ENCODE measurements at regions not wholly inside any gene's neighbourhood (a gene's known extent, or its start where the extent isn't known, plus 50 kb on each side); places are given as distances from the start of the nearest gene placed in this dataset.

DNA sequence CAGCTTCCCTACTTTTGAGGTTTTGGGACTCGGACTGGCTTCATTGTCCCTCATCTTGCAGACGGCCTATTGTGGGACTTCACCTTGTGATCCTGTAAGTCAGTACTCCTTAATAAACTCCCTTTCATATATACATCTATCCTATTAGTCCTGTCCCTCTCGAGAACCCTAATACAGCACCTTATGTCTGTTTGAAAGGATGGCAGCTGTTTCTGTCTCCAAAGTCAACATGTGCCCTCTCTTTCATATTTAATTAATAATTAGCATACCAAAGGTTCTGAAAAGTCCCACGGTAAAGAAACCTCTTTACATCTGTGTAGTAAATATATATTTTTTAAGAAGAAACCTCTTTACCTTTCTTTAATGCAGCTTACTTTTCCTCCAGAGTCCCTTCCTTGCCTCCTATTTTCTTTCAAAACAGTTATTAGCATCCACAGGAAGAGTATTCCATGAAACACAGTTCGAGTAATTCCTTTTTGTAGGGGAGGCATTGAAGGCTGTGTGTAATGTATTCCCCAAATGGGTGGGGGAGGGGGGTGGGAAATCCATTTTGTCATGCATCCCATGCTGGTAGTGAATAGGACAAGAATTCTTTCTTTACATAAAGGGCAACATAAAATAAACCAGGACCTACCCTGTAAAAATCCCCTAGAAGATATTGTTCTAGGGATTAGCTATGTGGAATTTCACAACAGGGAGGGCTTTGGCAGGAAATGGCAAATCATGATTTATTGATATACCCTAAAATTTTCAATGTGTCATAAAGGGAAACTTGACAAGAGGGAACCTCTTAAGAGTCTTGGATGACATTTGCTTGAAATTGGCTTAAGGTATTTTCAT, 241.5 kb downstream of the SUDS3 start:
- Histone ChIP-seq H2AFZ (ENCODE audit: low read length) (no peak overlapping the region), H3K9ac (ENCODE audit: low read length) (no peak overlapping the region), H3K9me2 (replicated peaks; ENCODE audit: insufficient read depth, low read length) (no peaks in the 10 kb centered on the region), H3K27me3 (ENCODE audit: low read length) (no peaks in the 10 kb centered on the region), H3K4me2 (ENCODE audit: low read depth, low read length, poor library complexity, severe bottlenecking) (no peak overlapping the region), H3K4me1 (ENCODE audit: low read length) (no peaks in the 10 kb centered on the region), H4K20me1 (ENCODE audit: insufficient read depth, low read depth, low read length) (no peaks in the 10 kb centered on the region), H3K36me3 (ENCODE audit: insufficient read depth, low read length) (no peaks in the 10 kb centered on the region), H3K9me3 (ENCODE audit: low read length) (no peaks in the 10 kb centered on the region), H3K79me2 (ENCODE audit: low read length) (no peaks in the 10 kb centered on the region), H3K4me3 (ENCODE audit: low read length) (no peak overlapping the region), H3K27ac (ENCODE audit: low read length) (no peak overlapping the region)
- DNase-seq, result no peak

DNA sequence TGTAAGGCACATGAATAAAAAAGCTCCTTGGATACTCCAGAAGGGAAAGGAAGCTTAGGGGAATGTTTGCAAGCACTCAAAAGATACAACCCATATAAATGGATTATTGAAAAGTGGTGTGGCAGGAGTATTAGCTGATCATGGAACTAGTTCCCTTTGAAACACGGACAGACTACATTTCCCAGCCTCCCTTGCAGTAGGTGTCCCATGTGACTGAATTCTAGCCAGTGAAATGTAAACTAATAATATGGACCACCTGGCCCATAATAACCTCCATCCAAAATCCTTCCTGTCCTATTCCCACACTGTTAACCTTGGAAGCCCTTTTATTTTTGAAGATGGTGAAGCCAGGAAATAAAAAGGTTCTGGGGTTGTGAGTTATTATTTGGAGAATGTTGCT, 242.3 kb downstream of the SUDS3 start:
- DNase-seq, result no peak
- Histone ChIP-seq H3K79me2 (ENCODE audit: low read length) (no peaks in the 10 kb centered on the region), H3K9ac (ENCODE audit: low read length) (no peak overlapping the region), H3K9me2 (replicated peaks; ENCODE audit: insufficient read depth, low read length) (no peaks in the 10 kb centered on the region), H3K27ac (ENCODE audit: low read length) (no peak overlapping the region), H3K4me3 (ENCODE audit: low read length) (no peak overlapping the region), H3K36me3 (ENCODE audit: insufficient read depth, low read length) (no peaks in the 10 kb centered on the region), H2AFZ (ENCODE audit: low read length) (no peak overlapping the region), H3K4me1 (ENCODE audit: low read length) (no peaks in the 10 kb centered on the region), H4K20me1 (ENCODE audit: insufficient read depth, low read depth, low read length) (no peaks in the 10 kb centered on the region), H3K9me3 (ENCODE audit: low read length) (no peaks in the 10 kb centered on the region), H3K27me3 (ENCODE audit: low read length) (no peaks in the 10 kb centered on the region), H3K4me2 (ENCODE audit: low read depth, low read length, poor library complexity, severe bottlenecking) (no peak overlapping the region)

GRCh38 chr12:118625050-118625675, 248.8 kb downstream of the SUDS3 start:
- no peak for DNase-seq
- H3K4me3 ChIP-seq (ENCODE audit: low read length), result no peak overlapping the region
- H3K9ac ChIP-seq (ENCODE audit: low read length), result no peak overlapping the region
- H3K4me1 ChIP-seq (ENCODE audit: low read length), result no peaks in the 10 kb centered on the region
- no peak overlapping the region for H3K27ac ChIP-seq (ENCODE audit: low read length)
- no peaks in the 10 kb centered on the region for H4K20me1 ChIP-seq (ENCODE audit: insufficient read depth, low read depth, low read length)
- H3K27me3 ChIP-seq (ENCODE audit: low read length), result no peaks in the 10 kb centered on the region
- H3K4me2 ChIP-seq (ENCODE audit: low read depth, low read length, poor library complexity, severe bottlenecking), result no peak overlapping the region
- H3K79me2 ChIP-seq (ENCODE audit: low read length), result no peaks in the 10 kb centered on the region
- H3K9me2 ChIP-seq (replicated peaks; ENCODE audit: insufficient read depth, low read length), result no peaks in the 10 kb centered on the region
- H3K9me3 ChIP-seq (ENCODE audit: low read length), result no peaks in the 10 kb centered on the region
- no peaks in the 10 kb centered on the region for H3K36me3 ChIP-seq (ENCODE audit: insufficient read depth, low read length)
- no peak overlapping the region for H2AFZ ChIP-seq (ENCODE audit: low read length)

DNA sequence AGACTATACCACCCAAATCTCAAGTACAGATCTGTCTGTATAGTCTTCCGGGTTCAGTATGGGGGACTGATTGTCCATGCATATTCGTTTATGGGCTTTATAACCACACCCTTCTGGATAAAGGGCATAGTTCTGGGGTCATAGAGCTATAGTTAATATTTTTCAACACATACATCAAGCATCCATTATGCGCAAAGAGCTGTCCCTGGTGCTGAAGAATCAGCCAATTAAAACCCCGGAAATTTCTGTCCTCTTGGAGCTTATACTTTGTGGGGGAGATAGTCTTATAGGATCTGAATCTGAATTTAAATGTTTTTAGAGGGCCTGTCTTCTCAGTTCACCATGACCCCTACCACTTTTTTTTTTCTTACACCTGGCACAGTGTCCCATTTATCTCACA, 256.7 kb downstream of the SUDS3 start:
- H3K27ac ChIP-seq (ENCODE audit: low read length), result no peak overlapping the region
- no peak overlapping the region for H3K4me2 ChIP-seq (ENCODE audit: low read depth, low read length, poor library complexity, severe bottlenecking)
- H3K79me2 ChIP-seq (ENCODE audit: low read length), result no peaks in the 10 kb centered on the region
- H3K9me2 ChIP-seq (replicated peaks; ENCODE audit: insufficient read depth, low read length), result 0 out of 2 replicates have a peak, but pooled peaks cover 3% of the 10 kb centered on the region
- no peaks in the 10 kb centered on the region for H3K36me3 ChIP-seq (ENCODE audit: insufficient read depth, low read length)
- no peaks in the 10 kb centered on the region for H3K9me3 ChIP-seq (ENCODE audit: low read length)
- no peaks in the 10 kb centered on the region for H3K4me1 ChIP-seq (ENCODE audit: low read length)
- H3K27me3 ChIP-seq (ENCODE audit: low read length), result no peaks in the 10 kb centered on the region
- no peak overlapping the region for H3K4me3 ChIP-seq (ENCODE audit: low read length)
- no peaks in the 10 kb centered on the region for H4K20me1 ChIP-seq (ENCODE audit: insufficient read depth, low read depth, low read length)
- H2AFZ ChIP-seq (ENCODE audit: low read length), result no peak overlapping the region
- peak; percentile 48 for DNase-seq
- H3K9ac ChIP-seq (ENCODE audit: low read length), result no peak overlapping the region

GRCh38 chr12:118635276-118635675, 258.9 kb downstream of the SUDS3 start:
- Histone ChIP-seq H3K9me2 (replicated peaks; ENCODE audit: insufficient read depth, low read length) (0 out of 2 replicates have a peak, but pooled peaks cover 3% of the 10 kb centered on the region), H3K9ac (ENCODE audit: low read length) (no peak overlapping the region), H2AFZ (ENCODE audit: low read length) (no peak overlapping the region), H3K36me3 (ENCODE audit: insufficient read depth, low read length) (no peaks in the 10 kb centered on the region), H3K9me3 (ENCODE audit: low read length) (no peaks in the 10 kb centered on the region), H3K4me2 (ENCODE audit: low read depth, low read length, poor library complexity, severe bottlenecking) (no peak overlapping the region), H4K20me1 (ENCODE audit: insufficient read depth, low read depth, low read length) (no peaks in the 10 kb centered on the region), H3K79me2 (ENCODE audit: low read length) (no peaks in the 10 kb centered on the region), H3K27me3 (ENCODE audit: low read length) (no peaks in the 10 kb centered on the region), H3K4me1 (ENCODE audit: low read length) (no peaks in the 10 kb centered on the region), H3K4me3 (ENCODE audit: low read length) (no peak overlapping the region), H3K27ac (ENCODE audit: low read length) (no peak overlapping the region)
- no peak for DNase-seq

- Histone ChIP-seq H2AFZ (ENCODE audit: low read length) (no peak overlapping the region), H3K27me3 (ENCODE audit: low read length) (no peaks in the 10 kb centered on the region), H3K36me3 (ENCODE audit: insufficient read depth, low read length) (no peaks in the 10 kb centered on the region), H3K4me1 (ENCODE audit: low read length) (no peaks in the 10 kb centered on the region), H3K27ac (ENCODE audit: low read length) (no peak overlapping the region), H3K9me2 (replicated peaks; ENCODE audit: insufficient read depth, low read length) (0 out of 2 replicates have a peak, but pooled peaks cover 3% of the 10 kb centered on the region), H3K9ac (ENCODE audit: low read length) (no peak overlapping the region), H3K79me2 (ENCODE audit: low read length) (no peaks in the 10 kb centered on the region), H3K4me2 (ENCODE audit: low read depth, low read length, poor library complexity, severe bottlenecking) (no peak overlapping the region), H4K20me1 (ENCODE audit: insufficient read depth, low read depth, low read length) (no peaks in the 10 kb centered on the region), H3K9me3 (ENCODE audit: low read length) (no peaks in the 10 kb centered on the region), H3K4me3 (ENCODE audit: low read length) (no peak overlapping the region)
- DNase-seq, result no peak
Measured at GRCh38 chr12:118637767-118638370, 261.5 kb downstream of the SUDS3 start.

DNA sequence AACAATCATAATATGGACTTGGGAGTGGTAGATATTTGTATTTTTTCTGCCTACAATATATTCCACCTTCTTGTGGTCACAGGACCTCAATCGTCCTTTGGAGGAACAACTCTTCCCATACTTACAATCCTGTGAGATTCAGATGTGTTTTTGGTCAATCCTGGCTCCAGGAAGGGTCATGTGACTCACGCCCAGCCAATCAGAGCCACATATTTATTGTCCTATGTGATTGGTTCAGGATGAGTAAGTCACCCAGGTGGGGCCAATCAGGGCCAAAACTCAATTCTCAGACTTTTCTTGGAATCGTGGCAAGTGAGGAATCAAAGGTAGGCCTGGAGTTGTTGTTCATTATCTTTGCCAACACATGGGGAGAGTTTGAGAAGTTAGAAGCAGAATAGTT, 264.9 kb downstream of the SUDS3 start:
- Histone ChIP-seq H3K27me3 (ENCODE audit: low read length) (no peaks in the 10 kb centered on the region), H3K4me3 (ENCODE audit: low read length) (no peak overlapping the region), H2AFZ (ENCODE audit: low read length) (no peak overlapping the region), H3K27ac (ENCODE audit: low read length) (no peak overlapping the region), H4K20me1 (ENCODE audit: insufficient read depth, low read depth, low read length) (no peaks in the 10 kb centered on the region), H3K9ac (ENCODE audit: low read length) (no peak overlapping the region), H3K4me2 (ENCODE audit: low read depth, low read length, poor library complexity, severe bottlenecking) (no peak overlapping the region), H3K4me1 (ENCODE audit: low read length) (no peaks in the 10 kb centered on the region), H3K9me3 (ENCODE audit: low read length) (no peaks in the 10 kb centered on the region), H3K36me3 (ENCODE audit: insufficient read depth, low read length) (no peaks in the 10 kb centered on the region), H3K79me2 (ENCODE audit: low read length) (no peaks in the 10 kb centered on the region), H3K9me2 (replicated peaks; ENCODE audit: insufficient read depth, low read length) (0 out of 2 replicates have a peak, but pooled peaks cover 3% of the 10 kb centered on the region)
- no peak for DNase-seq

- no peaks in the 10 kb centered on the region for H3K79me2 ChIP-seq (ENCODE audit: low read length)
- H3K4me2 ChIP-seq (ENCODE audit: low read depth, low read length, poor library complexity, severe bottlenecking), result no peak overlapping the region
- no peaks in the 10 kb centered on the region for H3K9me3 ChIP-seq (ENCODE audit: low read length)
- peak; percentile 70 for DNase-seq
- H2AFZ ChIP-seq (ENCODE audit: low read length), result no peak overlapping the region
- no peaks in the 10 kb centered on the region for H4K20me1 ChIP-seq (ENCODE audit: insufficient read depth, low read depth, low read length)
- no peaks in the 10 kb centered on the region for H3K4me1 ChIP-seq (ENCODE audit: low read length)
- no peaks in the 10 kb centered on the region for H3K27me3 ChIP-seq (ENCODE audit: low read length)
- no peak overlapping the region for H3K27ac ChIP-seq (ENCODE audit: low read length)
- no peak overlapping the region for H3K4me3 ChIP-seq (ENCODE audit: low read length)
- 0 out of 2 replicates have a peak, but pooled peaks cover 3% of the 10 kb centered on the region for H3K9me2 ChIP-seq (replicated peaks; ENCODE audit: insufficient read depth, low read length)
- no peak overlapping the region for H3K9ac ChIP-seq (ENCODE audit: low read length)
- H3K36me3 ChIP-seq (ENCODE audit: insufficient read depth, low read length), result no peaks in the 10 kb centered on the region
Measured at GRCh38 chr12:118645219-118645618, 268.9 kb downstream of the SUDS3 start.
